Heart right ventricle (tissue), 16 donors: ENCODE measurements at regions not wholly inside any gene's neighbourhood (a gene's known extent, or its start where the extent isn't known, plus 50 kb on each side); places are given as distances from the start of the nearest gene placed in this dataset.

Source experiments
- ATAC-seq, 8 donors: fragments of 200-7000 bp; cut with Tn5 transposase; one replicate each; pipeline ENCODE4 v1.9.1; 2020; ENCODE audit warnings: mild to moderate bottlenecking in 8 of 8, moderate library complexity in 8 of 8, moderate number of reproducible peaks in 1 of 8
- DNase-seq, 2 donors: peaks; one replicate each; pipeline ENCODE4 v3.0.0-alpha.2; 2020
- H3K27ac ChIP-seq, 10 donors: fragments of 200-600 bp; sonication (generic) in 2 of 10; one replicate each; pipeline versions ENCODE4 v1.5.0 to v1.8.0; 2020 to 2022; ENCODE audit warnings: mild to moderate bottlenecking in 3 of 10
- H3K27me3 ChIP-seq, 7 donors: fragments of 200-600 bp; one replicate each; pipeline ENCODE4 v1.8.0; 2021 to 2022; ENCODE audit warnings: mild to moderate bottlenecking in 2 of 7
- H3K36me3 ChIP-seq, 9 donors: fragments of 200-600 bp; sonication (generic) in 1 of 9; one replicate each; pipeline versions ENCODE4 v1.5.0 to v1.8.0; 2020 to 2022; ENCODE audit warnings: mild to moderate bottlenecking in 2 of 9
- H3K4me1 ChIP-seq, 9 donors: fragments of 200-600 bp; sonication (generic) in 1 of 9; one replicate each; pipeline versions ENCODE4 v1.5.0 to v1.8.0; 2020 to 2022; ENCODE audit warnings: mild to moderate bottlenecking in 4 of 9
- H3K4me3 ChIP-seq, 10 donors: fragments of 200-600 bp; sonication (generic) in 2 of 10; one replicate each; pipeline versions ENCODE4 v1.5.0 to v1.8.0; 2020 to 2022; ENCODE audit warnings: mild to moderate bottlenecking in 7 of 10, moderate library complexity in 2 of 10
- H3K9me3 ChIP-seq, 11 donors: fragments of 200-600 bp in 10 of 11; sonication (generic) in 2 of 11; one replicate each; pipeline versions ENCODE4 v1.5.0 to v1.8.0; 2013 to 2022; ENCODE audit warnings: mild to moderate bottlenecking in 2 of 11, control low read depth in 1 of 11, moderate library complexity in 1 of 11
- WGBS, 2 donors: extraction: QIAGEN DNeasy Blood & Tissue Kit; methylation state at CpG; one replicate each; pipeline ENCODE4 v1.1.7; 2013; ENCODE audit warnings: inconsistent platforms in 1 of 2; 5-methylcytosine and 5-hydroxymethylcytosine counted together
- intact Hi-C, 10 donors: fragments of 100-400 bp; cut with DNase I; formaldehyde crosslinking; loops; one replicate each; pipeline versions ENCODE4 v1.11.1 to v1.14.2; 2022
- TF ChIP-seq, protein P1 (sequence below), 9 donors: fragments of 200-600 bp; sonication (generic) in 2 of 9; IDR thresholded peaks; one replicate each; pipeline versions ENCODE4 v1.5.0 to v1.8.0; 2021 to 2022; ENCODE audit warnings: antibody characterized with exemption in 9 of 9, mild to moderate bottlenecking in 5 of 9, moderate library complexity in 1 of 9
- donor health status: Arrhythmogenic right ventricular cardiomyopathy.
- donor health status: ischemic (EF 13 %, LVEDD 7.1; RV severe dilation, severe dysfunction).
- donor health status: healthy with polysubstance abuse.
- donor health status: DM: no; HTN: yes; CAD: no.
- donor health status: DM: no; HTN: no; CAD: no.
- donor health status: ischemic (EF 25% LVEDD 6.9; RV normal size, moderate dysfunction).
- donor health status: ischemic (EF 25% LVEDD 5.7; RV mildly dilated, moderate dysfunction).
- donor health status: healthy.
- donor health status: DM: yes; HTN: yes; CAD: no.
- donor health status: Ischemic cardiomyopathy.
- donor health status: ischemic (EF 35%, LVEDD 5.7; RV mildly dilated, moderate dysfunction).
- donor health status: nonischemic (EF 11% LVEDD 7.7; RV severe dilation, severe dysfunction).
- donor health status: DM: yes; HTN: yes; CAD: no.
- donor health status: PGD.
- donor health status: ischemic (EF 29% LVEDD 5.4; RV normal size, mild dysfunction).
- donor health status: nonischemic (EF 23%, LVEDD 6.1; RV moderate dilation, normal function).

DNA sequence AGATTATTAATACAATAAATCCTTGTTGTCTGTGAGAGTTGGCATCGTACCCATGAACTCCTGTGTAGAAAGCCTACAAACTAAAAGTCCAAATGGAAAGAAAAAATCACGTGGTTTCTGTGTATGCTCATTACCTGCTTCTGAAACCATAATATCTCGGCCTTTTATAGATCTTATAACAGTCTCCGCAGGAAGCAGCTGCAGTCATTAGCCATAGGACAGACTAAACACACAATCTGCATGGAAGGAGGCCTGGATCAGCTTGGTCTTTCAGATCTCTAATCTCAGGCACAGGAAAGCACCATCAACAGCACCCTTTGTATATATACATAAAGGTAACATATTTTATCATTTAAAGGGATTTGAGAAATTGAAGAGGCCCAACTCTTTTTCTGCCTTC is 508.9 kb upstream of the TCF4 start:
- Histone ChIP-seq H3K27me3 (no peaks in the 10 kb centered on the region), H3K4me1 (no peaks in the 10 kb centered on the region), H3K36me3 (no peaks in the 10 kb centered on the region), H3K9me3 (no peaks in the 10 kb centered on the region), H3K27ac (no peak overlapping the region), H3K4me3 (no peak overlapping the region)
- TF ChIP-seq, protein P1, sequence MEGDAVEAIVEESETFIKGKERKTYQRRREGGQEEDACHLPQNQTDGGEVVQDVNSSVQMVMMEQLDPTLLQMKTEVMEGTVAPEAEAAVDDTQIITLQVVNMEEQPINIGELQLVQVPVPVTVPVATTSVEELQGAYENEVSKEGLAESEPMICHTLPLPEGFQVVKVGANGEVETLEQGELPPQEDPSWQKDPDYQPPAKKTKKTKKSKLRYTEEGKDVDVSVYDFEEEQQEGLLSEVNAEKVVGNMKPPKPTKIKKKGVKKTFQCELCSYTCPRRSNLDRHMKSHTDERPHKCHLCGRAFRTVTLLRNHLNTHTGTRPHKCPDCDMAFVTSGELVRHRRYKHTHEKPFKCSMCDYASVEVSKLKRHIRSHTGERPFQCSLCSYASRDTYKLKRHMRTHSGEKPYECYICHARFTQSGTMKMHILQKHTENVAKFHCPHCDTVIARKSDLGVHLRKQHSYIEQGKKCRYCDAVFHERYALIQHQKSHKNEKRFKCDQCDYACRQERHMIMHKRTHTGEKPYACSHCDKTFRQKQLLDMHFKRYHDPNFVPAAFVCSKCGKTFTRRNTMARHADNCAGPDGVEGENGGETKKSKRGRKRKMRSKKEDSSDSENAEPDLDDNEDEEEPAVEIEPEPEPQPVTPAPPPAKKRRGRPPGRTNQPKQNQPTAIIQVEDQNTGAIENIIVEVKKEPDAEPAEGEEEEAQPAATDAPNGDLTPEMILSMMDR (IDR thresholded peaks at IDR 0.05), result no peak
- intact Hi-C loops, result no loop called here
- 88% methylated on average over 4 of the region's 4 CpGs for WGBS, 2 donors
- no peak for DNase-seq
- ATAC-seq, result no peak

DNA sequence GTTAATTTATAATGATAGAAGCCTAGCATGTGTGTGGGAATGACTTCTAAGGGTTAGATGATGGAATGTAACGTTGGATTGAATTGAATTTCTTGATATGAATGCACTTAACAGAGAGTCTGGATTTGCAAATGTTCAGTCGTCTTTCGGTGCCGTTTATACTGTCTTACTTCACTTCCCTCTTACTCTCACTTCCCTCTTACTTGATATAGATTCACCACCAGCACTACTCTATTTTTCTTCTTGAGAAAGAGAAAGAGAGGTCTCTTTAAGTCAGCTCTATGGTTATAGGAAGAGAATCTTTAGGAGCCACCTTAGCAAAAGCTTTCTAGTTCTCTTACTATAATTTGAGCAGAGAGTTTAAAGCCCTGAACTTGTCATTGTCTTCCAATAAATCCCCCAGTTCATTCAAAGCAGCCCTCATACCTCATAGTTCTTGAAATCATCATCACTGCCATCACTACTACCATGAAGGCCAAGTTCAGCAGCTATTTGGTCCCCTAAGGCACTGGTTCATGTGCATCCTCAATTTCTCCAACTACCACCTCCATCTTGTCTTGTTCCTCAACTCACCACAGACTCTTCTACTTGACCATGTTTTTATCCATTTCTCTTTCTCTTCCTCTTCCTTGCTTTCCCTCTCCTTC is 501.7 kb upstream of the TCF4 start:
- TF ChIP-seq, protein P1 (IDR thresholded peaks at IDR 0.05), result no peak

DNA sequence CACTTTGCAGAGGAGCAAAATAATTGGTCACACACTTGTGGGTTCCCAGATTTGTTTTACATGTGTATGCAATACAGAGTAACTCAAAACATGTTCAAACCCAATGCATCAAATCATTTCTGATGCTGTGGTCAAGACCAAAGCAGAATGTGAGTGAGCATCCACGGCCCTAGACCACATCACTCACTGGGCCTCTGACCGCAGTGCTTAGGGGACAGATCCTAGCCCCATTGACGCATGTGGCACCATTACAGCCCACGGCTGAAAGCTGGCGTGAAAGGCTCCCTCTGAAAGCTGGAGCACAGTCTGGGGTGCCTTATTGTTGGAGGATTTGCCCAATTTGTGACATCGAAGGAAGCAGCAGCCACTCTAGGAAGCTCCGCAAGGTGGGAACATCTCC is 498.8 kb upstream of the TCF4 start:
- H3K36me3 ChIP-seq, result no peaks in the 10 kb centered on the region
- ATAC-seq, result no peak
- intact Hi-C loops, result loop anchor here in 2 of 10 donors (10.0 kb wide), 2 partner anchors 302 to 862 kb away; no protein-coding TSS in a partner anchor
- WGBS, 2 donors, result 97 to 99% methylated on average over 7 of the region's 7 CpGs
- no peaks in the 10 kb centered on the region for H3K27me3 ChIP-seq
- no peak overlapping the region for H3K27ac ChIP-seq
- H3K9me3 ChIP-seq, result no peaks in the 10 kb centered on the region
- TF ChIP-seq, protein P1 (IDR thresholded peaks at IDR 0.05), result no peak
- DNase-seq, result no peak
- peaks cover 8 to 33% (median 25%) of the 10 kb centered on the region in 9 donors for H3K4me1 ChIP-seq
- H3K4me3 ChIP-seq, result no peak overlapping the region

More for the DNA sequence above, 501.7 kb upstream of the TCF4 start:
- Histone ChIP-seq H3K4me1 (peaks cover 0 to 3% (median 0%) of the 10 kb centered on the region in 9 donors), H3K27ac (no peak overlapping the region), H3K9me3 (no peaks in the 10 kb centered on the region), H3K36me3 (no peaks in the 10 kb centered on the region), H3K27me3 (no peaks in the 10 kb centered on the region), H3K4me3 (no peak overlapping the region)
- intact Hi-C loops, result loop anchor here in 2 of 10 donors (10.0 kb wide), 2 partner anchors 305 to 865 kb away; no protein-coding TSS in a partner anchor
- 82 to 85% methylated on average over 4 of the region's 4 CpGs for WGBS, 2 donors
- DNase-seq (no peak), ATAC-seq (no peak)

DNA sequence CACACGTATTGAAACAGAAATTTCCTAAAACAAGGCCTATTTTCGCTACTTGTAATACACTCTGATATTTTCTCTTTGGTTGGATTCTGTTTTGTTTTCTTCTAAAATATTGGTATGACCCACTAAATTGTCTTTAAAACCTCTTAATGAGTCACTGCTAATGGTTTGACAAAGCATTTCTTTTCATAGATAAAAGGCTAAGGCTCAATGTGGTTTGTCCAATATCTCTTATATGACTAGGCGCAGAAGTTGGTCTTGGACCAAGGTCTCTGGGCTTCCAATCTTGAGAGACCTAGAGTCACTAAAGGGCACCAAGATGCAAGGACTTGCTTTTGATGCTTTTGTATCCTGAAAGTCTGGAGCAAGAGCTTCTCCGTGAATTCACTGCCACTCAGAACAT is 498.2 kb upstream of the TCF4 start:
- Histone ChIP-seq H3K27me3 (no peaks in the 10 kb centered on the region), H3K9me3 (no peaks in the 10 kb centered on the region), H3K27ac (peak overlapping the region in 1 of 10 donors; percentile 6), H3K4me1 (peaks cover 8 to 39% (median 31%) of the 10 kb centered on the region in 9 donors), H3K36me3 (no peaks in the 10 kb centered on the region), H3K4me3 (no peak overlapping the region)
- WGBS, 2 donors, result 92 to 96% methylated on average over 4 of the region's 4 CpGs
- DNase-seq (no peak), ATAC-seq (no peak)
- intact Hi-C loops, result loop anchor here in 2 of 10 donors (10.0 kb wide), 2 partner anchors 301 to 861 kb away; no protein-coding TSS in a partner anchor
- TF ChIP-seq, protein P1 (IDR thresholded peaks at IDR 0.05), result no peak
